Pancreas (tissue), 10 donors: ENCODE measurements at regions not wholly inside any gene's neighbourhood (a gene's known extent, or its start where the extent isn't known, plus 50 kb on each side); places are given as distances from the start of the nearest gene placed in this dataset.

Source experiments
- ATAC-seq, 4 donors: fragments of 200-7000 bp; cut with Tn5 transposase; one replicate each; pipeline versions ENCODE4 v1.8.0 to v1.9.1; 2020; ENCODE audit warnings: mild to moderate bottlenecking in 4 of 4, moderate library complexity in 4 of 4
- DNase-seq, 6 donors: peaks; one replicate each; pipeline ENCODE4 v3.0.0-alpha.2; 2020
- FAIRE-seq: peaks from 2 replicates; lab custom pipeline; 2012; peaks lifted over from hg19 to GRCh38; lab: Jason Lieb, UNC
- H3K27ac ChIP-seq, 4 donors: fragments of 200-600 bp; sonication (generic); 1 replicate in 3 of 4; 2 replicates in 1 of 4; pipeline versions ENCODE4 v1.5.0 to v1.8.0; 2020
- H3K27me3 ChIP-seq, 4 donors: fragments of 200-600 bp; one replicate each; pipeline ENCODE4 v1.8.0; 2021
- H3K36me3 ChIP-seq, 3 donors: fragments of 200-600 bp; sonication (generic) in 1 of 3; one replicate each; pipeline versions ENCODE4 v1.5.0 to v1.8.0; 2020 to 2021
- H3K4me1 ChIP-seq, 3 donors: fragments of 200-600 bp; one replicate each; pipeline ENCODE4 v1.8.0; 2021
- H3K4me3 ChIP-seq, 4 donors: fragments of 200-600 bp; sonication (generic) in 2 of 4; one replicate each; pipeline versions ENCODE4 v1.5.0 to v1.8.0; 2020 to 2021
- H3K9me3 ChIP-seq, 4 donors: fragments of 200-600 bp; one replicate each; pipeline ENCODE4 v1.8.0; 2021
- CTCF ChIP-seq, 4 donors: fragments of 200-600 bp; sonication (generic) in 3 of 4; IDR thresholded peaks; one replicate each; pipeline versions ENCODE4 v1.5.0 to v1.8.0; 2021; ENCODE audit warnings: antibody characterized with exemption in 4 of 4
- WGBS, 2 donors: extraction: QIAGEN DNeasy Blood & Tissue Kit; methylation state at CpG; one replicate each; pipeline ENCODE4 v1.1.7; 2013; 5-methylcytosine and 5-hydroxymethylcytosine counted together
- intact Hi-C, 3 donors: fragments of 100-400 bp; cut with DNase I; formaldehyde crosslinking; loops; one replicate each; pipeline versions ENCODE4 v1.11.1 to v1.14.2; 2022
- donor health status: healthy with polysubstance abuse.
- donor health status: DM: no; HTN: no; CAD: no; lungs with moderate emphysema.
- donor health status: DM: no; HTN: no; CAD: no.
- donor health status: control.
- donor health status: control.
- donor health status: Bipolar disorder and iron deficiency.
- donor health status: DM: yes; HTN: yes; CAD: no.
- donor health status: DM: no; HTN: no; CAD: no.
- donor health status: DM: no; HTN: no; CAD: no.
- donor health status: DM: yes; HTN: yes; CAD: no.

DNA sequence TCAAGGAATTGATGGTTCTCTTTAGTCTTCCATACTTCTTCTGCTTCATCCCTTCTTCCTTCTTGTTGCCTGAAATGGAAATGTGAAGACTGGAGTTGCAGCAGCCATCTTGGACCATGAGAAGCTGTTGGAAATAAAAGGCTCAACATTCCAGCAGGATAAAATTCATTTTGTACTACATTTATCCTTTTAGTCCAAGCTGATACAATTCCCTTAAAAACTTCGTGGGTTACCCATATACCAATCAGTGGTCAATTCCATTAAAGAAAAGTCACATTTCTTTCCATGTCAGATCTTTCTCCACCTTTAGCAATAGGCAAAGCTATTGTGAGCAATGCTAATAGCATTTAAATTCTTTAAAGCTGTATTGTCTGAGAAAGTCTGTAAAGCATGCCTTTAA is 141.3 kb upstream of the LYZL2 start:
- DNase-seq (no peak), ATAC-seq (no peak), FAIRE-seq (no peak)
- 19 to 21% methylated on average over 1 of the region's 1 CpG for WGBS, 2 donors
- Histone ChIP-seq H3K4me3 (no peak overlapping the region), H3K27ac (no peak overlapping the region), H3K36me3 (no peaks in the 10 kb centered on the region), H3K9me3 (no peaks in the 10 kb centered on the region), H3K27me3 (no peaks in the 10 kb centered on the region), H3K4me1 (no peaks in the 10 kb centered on the region)
- no peak for TF ChIP-seq CTCF (IDR thresholded peaks at IDR 0.05)
- intact Hi-C loops: loop anchor here in 1 of 3 donors (10.0 kb wide), 1 partner anchor 734 kb away; no protein-coding TSS in a partner anchor

- no peak overlapping the region for H3K27ac ChIP-seq
These were observed 140.7 kb upstream of the LYZL2 start for GRCh38 chr10:30770229-30770628.

DNA sequence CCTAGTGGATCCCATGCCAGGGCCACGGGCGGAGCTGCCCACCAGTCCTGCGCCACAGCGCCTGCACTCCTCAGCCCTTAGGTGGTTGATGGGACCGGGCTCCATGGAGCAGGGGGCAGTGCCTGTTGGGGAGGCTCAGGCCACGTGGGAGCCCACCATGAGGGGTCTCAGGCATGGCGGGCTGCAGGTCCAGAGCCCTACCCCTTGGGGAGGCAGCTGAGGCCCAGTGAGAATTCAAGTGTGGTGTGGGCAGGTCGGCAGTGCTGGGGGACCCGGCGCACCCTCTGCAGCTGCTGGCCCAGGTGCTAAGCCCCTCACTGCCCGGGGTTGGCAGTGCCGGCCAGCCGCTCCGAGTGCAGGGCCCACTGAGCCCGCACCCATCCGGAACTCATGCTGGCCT is 139.8 kb upstream of the LYZL2 start:
- Histone ChIP-seq H3K9me3 (no peaks in the 10 kb centered on the region), H3K36me3 (no peaks in the 10 kb centered on the region), H3K4me3 (no peak overlapping the region), H3K4me1 (no peaks in the 10 kb centered on the region), H3K27ac (no peak overlapping the region), H3K27me3 (no peaks in the 10 kb centered on the region)
- FAIRE-seq (no peak), DNase-seq (no peak), ATAC-seq (no peak)
- 86 to 94% methylated on average over 13 to 16 of the region's 16 CpGs for WGBS, 2 donors
- intact Hi-C loops: no loop called here
- no peak for TF ChIP-seq CTCF (IDR thresholded peaks at IDR 0.05)

More at GRCh38 chr10:30770229-30770628, 140.7 kb upstream of the LYZL2 start:
- 85 to 92% methylated on average over 2 of the region's 2 CpGs for WGBS, 2 donors
- Histone ChIP-seq H3K9me3 (no peaks in the 10 kb centered on the region), H3K36me3 (no peaks in the 10 kb centered on the region), H3K4me3 (no peak overlapping the region), H3K27me3 (no peaks in the 10 kb centered on the region), H3K4me1 (no peaks in the 10 kb centered on the region)
- no peak for FAIRE-seq
- no peak for TF ChIP-seq CTCF (IDR thresholded peaks at IDR 0.05)
- intact Hi-C loops: loop anchor here in 1 of 3 donors (10.0 kb wide), 1 partner anchor 735 kb away; no protein-coding TSS in a partner anchor
- no peak for DNase-seq
- no peak for ATAC-seq

- H3K27ac ChIP-seq: no peak overlapping the region
- ATAC-seq (no peak), DNase-seq (no peak), FAIRE-seq (no peak)
- no peaks in the 10 kb centered on the region for H3K4me1 ChIP-seq
- no peaks in the 10 kb centered on the region for H3K36me3 ChIP-seq
- no peaks in the 10 kb centered on the region for H3K9me3 ChIP-seq
- intact Hi-C loops: no loop called here
- TF ChIP-seq CTCF (IDR thresholded peaks at IDR 0.05): no peak
- no peak overlapping the region for H3K4me3 ChIP-seq
- 68 to 74% methylated on average over 8 of the region's 8 CpGs for WGBS, 2 donors
- H3K27me3 ChIP-seq: no peaks in the 10 kb centered on the region
These were observed 136.1 kb upstream of the LYZL2 start for GRCh38 chr10:30765616-30766015.

GRCh38 chr10:30765022-30765615 is 135.6 kb upstream of the LYZL2 start:
- DNase-seq (no peak), ATAC-seq (no peak), FAIRE-seq (no peak)
- TF ChIP-seq CTCF (IDR thresholded peaks at IDR 0.05): no peak
- intact Hi-C loops: no loop called here
- no peak overlapping the region for H3K4me3 ChIP-seq
- H3K27ac ChIP-seq: no peak overlapping the region
- H3K36me3 ChIP-seq: no peaks in the 10 kb centered on the region
- WGBS, 2 donors: 57 to 58% methylated on average over 11 of the region's 11 CpGs
- no peaks in the 10 kb centered on the region for H3K27me3 ChIP-seq
- no peaks in the 10 kb centered on the region for H3K4me1 ChIP-seq
- no peaks in the 10 kb centered on the region for H3K9me3 ChIP-seq
